GM12864 (cell line): ENCODE measurements at regions not wholly inside any gene's neighbourhood (a gene's known extent, or its start where the extent isn't known, plus 50 kb on each side); places are given as distances from the start of the nearest gene placed in this dataset.
A peak's percentile ranks its signal among the peaks of the same experiment; 100 is the strongest.

ENCODE experiments used
- DNase-seq: peaks from one replicate; pipeline ENCODE4 v3.0.0-alpha.2; 2011; ENCODE audit warnings: low read depth
- H3K4me3 ChIP-seq: 2 replicates; pipeline ENCODE4 v1.5.1; 2011; ENCODE audit warnings: mild to moderate bottlenecking, low read depth, low read length, control low read depth
- TF ChIP-seq, protein P1 (sequence below): IDR thresholded peaks from 2 replicates; pipeline ENCODE4 v1.5.1; 2011; ENCODE audit warnings: low read depth, mild to moderate bottlenecking, moderate library complexity, low read length, control low read depth, inconsistent platforms; ENCODE audit errors: missing control alignments

DNA sequence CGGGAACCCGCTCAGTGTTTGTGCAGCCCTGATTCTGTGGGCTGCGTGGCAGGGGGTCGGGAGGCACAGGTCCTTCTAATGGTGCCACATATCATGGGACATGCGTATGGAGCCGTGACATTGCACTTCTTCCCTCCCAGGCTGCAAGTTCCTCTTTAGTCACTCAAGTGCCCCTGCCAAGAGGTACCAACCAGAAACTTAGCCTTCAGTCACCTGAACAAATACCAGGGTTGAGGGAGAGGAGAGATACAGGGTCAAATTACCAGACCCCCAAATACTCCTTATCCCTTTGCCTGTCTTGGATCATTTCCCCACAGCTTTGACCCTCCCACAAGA lies 209.1 kb downstream of the BUD13 start:
- TF ChIP-seq, protein P1, sequence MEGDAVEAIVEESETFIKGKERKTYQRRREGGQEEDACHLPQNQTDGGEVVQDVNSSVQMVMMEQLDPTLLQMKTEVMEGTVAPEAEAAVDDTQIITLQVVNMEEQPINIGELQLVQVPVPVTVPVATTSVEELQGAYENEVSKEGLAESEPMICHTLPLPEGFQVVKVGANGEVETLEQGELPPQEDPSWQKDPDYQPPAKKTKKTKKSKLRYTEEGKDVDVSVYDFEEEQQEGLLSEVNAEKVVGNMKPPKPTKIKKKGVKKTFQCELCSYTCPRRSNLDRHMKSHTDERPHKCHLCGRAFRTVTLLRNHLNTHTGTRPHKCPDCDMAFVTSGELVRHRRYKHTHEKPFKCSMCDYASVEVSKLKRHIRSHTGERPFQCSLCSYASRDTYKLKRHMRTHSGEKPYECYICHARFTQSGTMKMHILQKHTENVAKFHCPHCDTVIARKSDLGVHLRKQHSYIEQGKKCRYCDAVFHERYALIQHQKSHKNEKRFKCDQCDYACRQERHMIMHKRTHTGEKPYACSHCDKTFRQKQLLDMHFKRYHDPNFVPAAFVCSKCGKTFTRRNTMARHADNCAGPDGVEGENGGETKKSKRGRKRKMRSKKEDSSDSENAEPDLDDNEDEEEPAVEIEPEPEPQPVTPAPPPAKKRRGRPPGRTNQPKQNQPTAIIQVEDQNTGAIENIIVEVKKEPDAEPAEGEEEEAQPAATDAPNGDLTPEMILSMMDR = no peak
- DNase-seq = no peak
- no peak overlapping the region for H3K4me3 ChIP-seq

DNA sequence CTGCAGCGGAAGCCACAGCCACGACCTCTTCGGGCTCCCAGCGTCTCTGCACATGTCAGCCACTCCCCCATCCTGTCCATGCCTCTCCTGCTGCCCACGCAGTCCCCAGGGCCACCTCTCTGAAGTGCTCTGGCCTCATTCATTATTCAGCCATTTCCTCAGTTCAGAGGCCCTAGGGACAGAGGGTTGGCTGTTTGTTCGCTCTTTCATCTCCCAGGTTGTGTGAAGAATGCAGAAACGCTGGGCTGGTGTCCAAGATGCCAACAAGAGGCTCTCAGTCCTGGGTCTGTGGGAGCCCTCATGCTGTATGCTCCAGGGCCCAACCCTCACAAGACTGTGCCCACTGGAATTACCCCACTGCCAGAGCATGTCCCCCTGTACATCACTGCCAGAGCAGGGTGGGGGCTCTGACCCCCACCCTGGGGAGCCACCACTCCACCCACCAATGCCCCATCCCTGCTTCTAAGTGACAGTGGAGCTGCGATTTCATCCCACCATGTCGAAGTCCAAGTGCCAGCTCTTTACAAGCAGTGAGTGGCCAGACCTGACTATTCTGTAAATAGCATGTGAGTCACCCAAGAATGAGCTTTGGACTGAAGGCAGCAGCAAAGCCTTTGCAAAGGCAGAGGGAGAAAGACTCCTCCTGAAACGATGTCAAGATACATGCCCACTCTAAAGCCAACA lies 209.6 kb downstream of the BUD13 start:
- DNase-seq = no peak
- TF ChIP-seq, protein P1 = no peak
- H3K4me3 ChIP-seq = no peak overlapping the region

DNA sequence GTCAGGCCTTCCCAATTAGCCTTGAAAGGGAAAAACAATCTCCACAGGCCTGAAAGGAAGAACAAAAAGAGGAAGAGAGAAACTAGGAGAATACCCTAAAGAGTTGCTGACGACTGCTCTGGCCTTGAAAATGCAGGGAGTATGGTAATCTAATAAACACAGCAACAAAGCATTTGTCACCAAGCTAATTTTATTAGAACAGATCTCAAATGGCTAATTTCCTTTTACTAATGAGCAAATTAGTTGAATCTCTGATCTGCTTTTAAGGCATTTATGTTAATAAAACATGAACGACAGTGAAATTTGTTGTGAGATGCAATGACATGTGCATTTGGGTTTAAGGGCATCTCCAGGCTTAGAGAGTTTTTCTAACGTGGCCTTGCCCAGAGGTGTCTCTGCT lies 212.2 kb downstream of the BUD13 start:
- DNase-seq = no peak
- no peak overlapping the region for H3K4me3 ChIP-seq
- TF ChIP-seq, protein P1 = no peak

GRCh38 chr11:116558504-116559211 lies 214.1 kb downstream of the BUD13 start:
- DNase-seq = no peak
- TF ChIP-seq, protein P1 = no peak
- H3K4me3 ChIP-seq = no peak overlapping the region

GRCh38 chr11:116557282-116557681 lies 215.5 kb downstream of the BUD13 start:
- H3K4me3 ChIP-seq = no peak overlapping the region
- no peak for DNase-seq
- TF ChIP-seq, protein P1 = no peak

DNA sequence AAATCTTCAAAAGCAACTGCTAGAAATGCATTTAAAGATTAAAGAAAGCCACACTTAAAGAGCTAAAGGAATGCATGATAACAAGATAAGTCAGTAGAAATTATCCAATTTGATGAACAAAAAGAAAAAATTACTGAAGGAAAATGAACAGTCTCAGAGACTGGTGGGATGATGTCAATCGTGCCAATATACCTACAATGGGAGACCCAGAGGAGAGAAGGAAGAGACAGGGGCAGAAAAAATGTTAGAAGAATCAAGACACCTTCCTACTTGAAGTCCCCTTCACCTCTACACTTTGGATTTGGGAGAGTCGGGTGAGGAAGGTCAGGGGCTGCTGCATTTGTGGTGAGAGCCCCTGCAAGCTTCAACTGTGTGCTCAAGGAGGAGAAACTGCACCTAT lies 216.3 kb downstream of the BUD13 start:
- no peak overlapping the region for H3K4me3 ChIP-seq
- TF ChIP-seq, protein P1 = no peak
- DNase-seq = no peak

DNA sequence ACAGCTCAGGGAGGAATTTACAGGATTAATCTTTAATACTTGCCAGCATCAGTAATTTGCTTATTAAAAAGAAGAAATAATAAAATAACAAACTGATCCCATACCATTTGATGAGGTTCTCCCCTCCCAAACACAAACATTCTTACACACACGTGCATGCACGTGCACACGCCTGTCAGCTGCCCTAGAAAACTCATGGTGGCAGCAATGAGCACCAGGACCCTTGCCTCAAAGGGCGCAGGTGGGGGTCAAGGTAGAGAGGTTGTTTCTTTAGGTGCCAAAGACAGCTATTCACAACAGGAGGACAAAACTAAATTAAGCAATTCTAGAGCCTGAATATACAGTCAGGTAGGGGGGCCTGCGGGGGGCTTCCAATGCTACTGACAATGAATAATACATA lies 219.3 kb downstream of the BUD13 start:
- no peak for DNase-seq
- TF ChIP-seq, protein P1 = peak; percentile 24
- H3K4me3 ChIP-seq = no peak overlapping the region
